GM21529 (cell line): ENCODE measurements at regions not wholly inside any gene's neighbourhood (a gene's known extent, or its start where the extent isn't known, plus 50 kb on each side); places are given as distances from the start of the nearest gene placed in this dataset.
"Not testable (repeated sequence)": the region's sequence is repeated elsewhere in the genome, so short reads cannot be mapped to it uniquely, and the experiment has no call there.

Source experiments
- ATAC-seq: cut with Tn5 transposase; IDR thresholded peaks from one replicate; pipeline ENCODE4 v1.9.1; 2021; ENCODE audit not compliant: unreplicated experiment

GRCh38 chr5:92946546-92946945 is 634.5 kb downstream of the NR2F1-AS1 start:
- no peak for ATAC-seq

DNA sequence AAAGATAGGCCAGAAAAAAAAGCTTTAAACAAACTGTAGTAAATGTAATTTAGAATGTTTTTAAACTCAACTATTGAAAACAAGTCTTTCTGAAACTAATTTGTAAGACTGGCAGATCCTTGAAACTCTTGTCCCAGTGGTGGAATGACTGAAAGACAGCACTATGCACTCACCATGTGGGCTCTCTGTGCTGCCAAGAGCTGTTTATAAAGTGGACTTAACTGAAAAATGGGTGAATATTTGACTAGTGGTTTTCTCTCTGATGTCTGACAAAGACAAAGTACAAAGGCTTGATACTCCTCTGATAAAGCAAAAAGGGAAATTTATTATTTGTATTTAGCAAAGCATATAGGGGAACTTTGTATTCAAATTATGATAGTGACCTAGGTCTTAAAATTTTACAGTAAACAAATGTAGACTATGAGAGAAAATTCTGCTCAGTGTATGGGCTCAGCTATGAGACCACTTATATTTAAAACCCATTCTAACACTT is 635.4 kb downstream of the NR2F1-AS1 start:
- ATAC-seq: no peak

GRCh38 chr5:92944903-92945604 is 636.0 kb downstream of the NR2F1-AS1 start:
- ATAC-seq: no peak

GRCh38 chr5:92944337-92944736 is 636.7 kb downstream of the NR2F1-AS1 start:
- no peak for ATAC-seq

GRCh38 chr5:92942762-92943161 is 638.3 kb downstream of the NR2F1-AS1 start:
- no peak for ATAC-seq

GRCh38 chr5:92941806-92942205 is 639.2 kb downstream of the NR2F1-AS1 start:
- ATAC-seq: no peak

- no peak for ATAC-seq
These were observed 641.6 kb downstream of the NR2F1-AS1 start for GRCh38 chr5:92939428-92939827.

DNA sequence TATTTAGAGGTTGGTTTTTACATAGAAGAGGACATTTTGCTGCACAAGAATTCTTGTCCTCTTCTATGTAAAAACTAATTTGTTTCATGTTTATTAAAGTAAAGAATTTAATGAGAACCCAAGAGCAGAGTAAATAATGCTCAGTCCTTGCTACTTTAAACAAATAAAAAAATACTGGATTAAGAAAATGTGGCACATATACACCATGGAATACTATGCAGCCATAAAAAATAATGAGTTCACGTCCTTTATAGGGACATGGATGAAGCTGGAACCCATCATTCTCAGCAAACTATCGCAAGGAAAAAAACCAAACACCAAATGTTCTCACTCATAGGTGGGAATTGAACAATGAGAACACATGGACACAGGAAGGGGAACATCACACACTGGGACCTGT is 643.6 kb downstream of the NR2F1-AS1 start:
- not testable (repeated sequence) for ATAC-seq

DNA sequence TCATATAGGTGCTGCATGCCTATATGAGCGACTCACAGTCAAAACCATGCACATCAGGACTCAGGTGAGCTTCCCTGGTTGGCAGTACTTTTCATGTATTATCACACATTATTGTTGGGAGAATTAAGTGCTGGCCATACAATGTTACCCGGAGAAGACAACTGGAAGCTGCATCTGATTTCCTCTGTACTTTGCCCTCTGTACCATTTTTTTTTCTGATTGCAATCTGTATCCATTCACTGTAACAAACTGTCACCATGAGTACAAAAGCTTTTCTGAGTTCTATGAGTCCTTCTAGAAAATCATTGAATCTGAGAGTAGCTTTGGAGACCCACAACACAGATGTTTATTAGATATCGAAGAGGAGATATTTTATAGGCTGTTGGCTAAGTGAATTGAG is 651.0 kb downstream of the NR2F1-AS1 start:
- ATAC-seq: no peak

DNA sequence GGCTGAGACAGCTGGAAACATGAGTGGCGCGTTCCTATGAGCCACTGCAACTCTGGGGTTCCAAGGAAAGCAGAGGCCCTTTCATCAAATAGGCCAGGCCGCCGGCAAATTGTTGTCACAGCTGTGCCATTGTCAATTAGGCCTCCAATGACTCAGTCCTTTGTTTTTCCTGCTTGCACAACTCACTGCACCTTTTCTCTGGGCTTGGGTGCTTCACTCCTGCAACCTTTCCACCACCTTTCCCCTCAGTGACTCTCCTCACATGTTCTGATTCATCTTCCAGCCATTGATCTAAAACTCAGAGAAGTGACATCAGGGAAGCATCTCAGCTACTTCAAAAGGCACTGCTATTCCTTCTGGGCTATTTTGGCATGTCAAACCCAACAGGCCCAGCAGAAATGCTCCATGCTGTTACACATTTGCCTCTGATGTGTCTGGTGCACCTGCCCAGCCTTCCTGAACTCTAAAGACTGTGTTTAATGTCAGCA is 653.7 kb downstream of the NR2F1-AS1 start:
- no peak for ATAC-seq

- ATAC-seq: no peak
These were observed 657.1 kb downstream of the NR2F1-AS1 start for GRCh38 chr5:92923885-92924284.

DNA sequence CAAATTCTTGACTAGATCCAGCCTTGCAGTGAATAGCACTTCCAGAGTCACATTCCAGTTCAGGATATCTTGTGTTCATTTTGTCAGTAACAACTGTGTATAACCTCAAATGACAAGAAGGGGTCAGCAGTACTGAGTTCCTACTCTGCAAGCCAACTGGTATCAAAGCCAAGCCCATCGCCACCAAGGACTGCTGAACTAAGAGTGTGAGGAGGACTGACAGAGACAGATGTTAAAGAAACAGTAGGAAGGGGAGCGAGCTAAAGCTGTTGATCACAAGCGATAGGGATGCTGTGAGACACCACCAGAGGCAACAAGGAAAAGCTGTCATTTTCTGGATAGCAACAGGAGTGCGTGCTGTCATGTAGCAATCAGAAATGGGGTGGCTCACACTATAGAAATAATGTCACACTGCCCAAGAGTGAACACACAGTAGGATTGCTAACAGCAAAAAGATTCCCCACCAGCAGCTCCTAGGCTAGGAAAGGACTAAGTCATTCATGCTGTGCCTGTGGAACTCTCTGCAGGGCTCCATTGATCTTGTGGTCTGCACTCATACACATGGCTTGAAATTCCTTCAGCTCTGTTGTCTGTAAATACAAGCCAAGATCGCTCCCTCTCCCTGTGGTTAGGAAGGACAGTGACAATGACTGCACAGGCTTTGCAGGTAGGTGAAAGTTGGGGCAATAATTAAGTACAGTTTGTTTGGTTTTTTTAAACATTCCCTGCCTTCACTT is 658.6 kb downstream of the NR2F1-AS1 start:
- ATAC-seq: no peak

GRCh38 chr5:92917044-92917443 is 664.0 kb downstream of the NR2F1-AS1 start:
- no peak for ATAC-seq

DNA sequence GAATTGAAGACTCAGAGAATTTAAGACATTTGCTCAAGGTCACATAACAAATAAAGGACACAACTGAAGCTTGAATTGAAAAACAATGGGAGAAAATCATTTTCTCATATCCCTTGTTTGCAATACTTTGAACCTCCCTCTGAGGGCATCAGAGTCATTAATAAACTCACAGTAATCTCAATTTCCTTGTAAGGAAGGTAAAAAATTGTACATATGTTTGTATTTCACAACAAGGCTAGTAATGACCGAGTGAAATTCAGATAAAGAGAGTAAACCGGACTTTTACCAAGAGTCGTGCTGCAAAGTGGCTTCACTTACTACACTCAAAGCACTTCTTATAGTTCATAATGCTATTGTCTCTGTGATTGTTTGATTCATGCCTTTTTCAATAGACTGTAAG is 665.0 kb downstream of the NR2F1-AS1 start:
- ATAC-seq: no peak

DNA sequence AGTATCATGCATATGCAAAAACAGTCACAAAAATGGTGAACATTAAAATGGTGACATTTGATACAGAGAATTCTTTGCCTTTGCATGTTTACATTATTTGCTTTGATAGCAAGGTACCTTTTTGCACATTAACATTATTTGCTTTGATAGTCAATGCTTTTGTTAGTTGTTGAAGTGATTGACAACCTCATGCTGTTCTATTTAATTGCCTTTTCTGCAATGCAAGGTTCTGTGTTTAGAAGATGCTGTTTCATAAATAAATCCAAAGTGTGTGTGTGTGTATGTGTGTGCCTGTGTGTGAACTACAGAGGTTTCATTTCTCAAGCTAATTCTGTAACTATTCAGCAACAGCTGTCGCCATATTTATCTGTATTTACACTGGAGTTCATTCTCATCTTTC is 668.7 kb downstream of the NR2F1-AS1 start:
- ATAC-seq: no peak

GRCh38 chr5:92911851-92912250 is 669.2 kb downstream of the NR2F1-AS1 start:
- ATAC-seq: no peak

DNA sequence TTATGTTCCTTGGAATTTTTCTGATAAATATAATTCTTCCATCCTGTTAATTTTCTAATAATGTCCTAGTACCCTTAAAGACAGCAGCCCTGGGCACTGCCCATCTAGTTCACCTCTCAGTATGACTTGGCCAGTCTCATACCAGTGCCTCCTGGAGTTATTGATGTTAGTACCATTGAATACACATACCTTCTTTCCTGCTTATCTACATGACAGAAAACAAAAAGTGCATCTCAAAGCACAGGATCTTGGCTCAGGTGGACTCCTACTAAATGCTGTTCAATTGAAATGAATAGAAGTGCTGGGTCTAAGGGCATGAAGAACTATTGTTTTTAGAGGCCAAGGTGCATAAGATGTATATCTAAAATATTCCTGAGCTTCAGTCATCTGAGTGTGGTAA is 669.7 kb downstream of the NR2F1-AS1 start:
- no peak for ATAC-seq

DNA sequence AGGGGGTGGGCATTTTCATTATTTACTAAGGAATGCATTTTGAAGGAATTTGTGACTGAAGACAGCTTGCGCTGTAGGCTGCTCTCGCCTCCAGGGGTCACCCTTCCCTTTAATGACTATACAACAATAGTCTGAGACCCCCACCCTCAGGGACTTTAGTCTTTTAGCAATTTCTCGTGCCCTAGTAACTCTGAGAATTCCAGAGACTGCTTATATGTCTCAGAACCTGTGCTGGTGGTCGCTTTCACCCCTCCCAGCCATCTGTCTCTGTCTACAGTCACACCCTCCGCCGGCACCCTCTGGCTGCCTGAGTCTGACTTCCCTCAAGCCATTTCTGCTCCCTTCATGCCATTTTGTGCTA is 671.4 kb downstream of the NR2F1-AS1 start:
- no peak for ATAC-seq

- ATAC-seq: no peak
These were observed 671.9 kb downstream of the NR2F1-AS1 start for GRCh38 chr5:92908952-92909601.

DNA sequence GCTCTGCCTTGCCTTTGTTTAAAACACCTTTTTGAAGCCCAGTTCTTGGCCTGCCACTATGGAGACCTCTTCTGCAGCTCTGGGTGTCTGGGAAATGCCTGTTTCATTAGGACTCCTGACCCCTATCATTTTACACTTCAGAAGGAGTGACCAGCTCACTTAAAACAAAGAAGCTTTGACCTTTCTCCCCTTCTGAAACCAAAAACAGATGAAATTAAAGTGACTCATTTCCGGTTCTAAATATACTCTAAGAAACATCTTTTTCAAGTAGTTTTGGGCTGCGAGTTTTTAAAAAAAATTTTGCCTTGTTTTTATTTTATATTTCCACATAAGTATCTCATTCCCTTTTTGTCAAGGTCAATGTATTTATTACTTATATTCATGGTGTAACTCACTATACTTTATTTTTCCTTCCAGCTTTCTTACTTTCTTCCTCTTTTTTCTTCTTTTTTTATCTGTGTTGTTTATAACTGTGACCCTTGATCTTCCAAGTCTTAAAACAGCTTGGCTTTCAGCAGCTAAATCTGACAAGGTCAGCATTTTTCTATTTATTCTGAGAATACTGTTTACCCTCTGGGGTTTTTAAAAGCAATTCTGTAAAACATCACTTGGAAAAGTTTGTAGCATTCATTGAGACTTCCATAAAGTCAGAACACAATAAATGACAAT is 672.9 kb downstream of the NR2F1-AS1 start:
- ATAC-seq: peak; percentile 71

- ATAC-seq: no peak
These were observed 674.1 kb downstream of the NR2F1-AS1 start for GRCh38 chr5:92906798-92907376.
